ENCODE measurements at regions not wholly inside any gene's neighbourhood (a gene's known extent, or its start where the extent isn't known, plus 50 kb on each side); places are given as distances from the start of the nearest gene placed in this dataset.

GRCh38 chr12:84656705-84657104, 255.9 kb downstream of the SLC6A15 start:
- Histone ChIP-seq H4K91ac (ENCODE audit: insufficient read depth, low read depth, low read length) (no peak overlapping the region), H3K14ac (replicated peaks; ENCODE audit: low read depth, low read length) (no peak overlapping the region), H4K20me1 (ENCODE audit: insufficient read depth, low read length) (no peaks in the 10 kb centered on the region), H2BK15ac (ENCODE audit: low read depth, low read length) (no peak overlapping the region), H2AFZ (replicated peaks; ENCODE audit: low read length, poor library complexity) (no peak overlapping the region), H3K27me3 (ENCODE audit: control insufficient read depth, insufficient read depth, low read length) (no peaks in the 10 kb centered on the region), H4K8ac (ENCODE audit: low read depth in 2 of 2, low read length in 2 of 2) (no peak overlapping the region), H3K27ac (ENCODE audit: insufficient read depth, low read length) (no peak overlapping the region), H3K18ac (ENCODE audit: low read depth, low read length) (no peak overlapping the region), H3K4ac (ENCODE audit: low read depth, low read length) (no peak overlapping the region), H3K79me1 (ENCODE audit: low read depth in 1 of 2, low read length in 2 of 2) (no peaks in the 10 kb centered on the region), H3K4me1 (ENCODE audit: control insufficient read depth, insufficient read depth, low read length) (no peaks in the 10 kb centered on the region), H2AK9ac (replicated peaks; ENCODE audit: low read depth, low read length, poor library complexity) (no peak overlapping the region), H2BK20ac (ENCODE audit: low read depth, low read length) (no peak overlapping the region), H4K5ac (ENCODE audit: low read depth, low read length) (no peak overlapping the region), H3K56ac (ENCODE audit: extremely low read depth, insufficient read depth, low read length) (no peak overlapping the region), H3K9me3 (ENCODE audit: control insufficient read depth, insufficient read depth, low read length) (no peaks in the 10 kb centered on the region), H2AK5ac (ENCODE audit: low read depth, low read length) (no peak overlapping the region), H3K9ac (ENCODE audit: low read depth, low read length) (no peak overlapping the region), H3K36me3 (ENCODE audit: control insufficient read depth, insufficient read depth, low read length) (no peaks in the 10 kb centered on the region), H2BK5ac (ENCODE audit: low read depth, low read length, poor library complexity, severe bottlenecking) (no peak overlapping the region), H2BK120ac (ENCODE audit: low read depth, low read length) (no peak overlapping the region), H3K23ac (ENCODE audit: low read depth, low read length) (no peak overlapping the region), H3K4me2 (ENCODE audit: low read depth, low read length) (no peak overlapping the region), H3K4me3 (ENCODE audit: insufficient read depth, low read depth, low read length) (no peak overlapping the region), H3K9me1 (ENCODE audit: insufficient read depth, low read length) (no peaks in the 10 kb centered on the region)
- in situ Hi-C loops (cut with MboI; ENCODE audit: low sequenced_read_pairs) (no loop called here), intact Hi-C loops (cut with micrococcal nuclease) (no loop called here), dilution Hi-C loops (cut with HindIII; ENCODE audit: low sequenced_read_pairs, unreplicated experiment) (no loop called here)
- no peak for TF ChIP-seq CTCF (conservative IDR thresholded peaks at IDR 0.05; ENCODE audit: low read depth, low read length)
- TF ChIP-seq USF2 (IDR thresholded peaks at IDR 0.05; ENCODE audit: low read depth, low read length), result no peak
- no peak for TF ChIP-seq ELK1 (IDR thresholded peaks at IDR 0.05; ENCODE audit: borderline replicate concordance, low read depth, low read length)
- TF ChIP-seq MAFK (IDR thresholded peaks at IDR 0.05; ENCODE audit: low read depth, low read length), result no peak
- TF ChIP-seq RCOR1 (IDR thresholded peaks at IDR 0.05; ENCODE audit: insufficient replicate concordance, low read length), result no peak
- no peak for TF ChIP-seq BHLHE40 (IDR thresholded peaks at IDR 0.05; ENCODE audit: low read depth, low read length)
- no peak for TF ChIP-seq POLR2A (IDR thresholded peaks at IDR 0.05; ENCODE audit: low read depth, low read length)
- TF ChIP-seq MAZ (IDR thresholded peaks at IDR 0.05; ENCODE audit: borderline replicate concordance, low read depth, low read length), result no peak
- no peak for TF ChIP-seq RFX5 (IDR thresholded peaks at IDR 0.05; ENCODE audit: low read depth, low read length)
- TF ChIP-seq SMC3 (IDR thresholded peaks at IDR 0.05; ENCODE audit: low read depth, low read length), result no peak
- no peak for TF ChIP-seq RAD21 (IDR thresholded peaks at IDR 0.05; ENCODE audit: low read length)
- no peak for TF ChIP-seq FOS (IDR thresholded peaks at IDR 0.05; ENCODE audit: low read depth, low read length)
- DNase-seq (no peak), ATAC-seq (ENCODE audit: low read depth) (no peak)
- ChIA-PET POLR2A (ENCODE audit: unreplicated experiment) (no interaction called here), CTCF (no interaction called here)
- no CpG with 5 or more reads among the region's 3 CpGs for WGBS, 2 experiments (ENCODE audit: extremely low coverage in 2 of 2, insufficient read length in 1 of 2)
- BruUV-seq (replicated peaks), result no TSS peak

Data from IMR-90 (cell line).